IPS-18c (cell line): ENCODE measurements at regions not wholly inside any gene's neighbourhood (a gene's known extent, or its start where the extent isn't known, plus 50 kb on each side); places are given as distances from the start of the nearest gene placed in this dataset.
"Not testable (repeated sequence)": the region's sequence is repeated elsewhere in the genome, so short reads cannot be mapped to it uniquely, and the experiment has no call there.

Experiments used
- H3K4me3 ChIP-seq: 2 replicates; pipeline ENCODE4 v1.7.0; 2013; ENCODE audit warnings: low read depth, mild to moderate bottlenecking, low read length, moderate library complexity; ENCODE audit not compliant: insufficient read depth
- H3K9me3 ChIP-seq: one replicate; pipeline ENCODE4 v1.6.1; 2013; ENCODE audit warnings: mild to moderate bottlenecking, low read length, moderate library complexity; ENCODE audit not compliant: control insufficient read depth, insufficient read depth

GRCh38 chr17:64742326-64742725 is 80.2 kb upstream of the SMURF2 start:
- Histone ChIP-seq H3K4me3 (no peak overlapping the region), H3K9me3 (peaks cover 2% of the 10 kb centered on the region)

GRCh38 chr17:64741916-64742315 is 79.8 kb upstream of the SMURF2 start:
- not testable (repeated sequence) for H3K4me3 ChIP-seq, H3K9me3 ChIP-seq

GRCh38 chr17:64741038-64741641 is 79.0 kb upstream of the SMURF2 start:
- peaks cover 2% of the 10 kb centered on the region for H3K9me3 ChIP-seq
- H3K4me3 ChIP-seq: no peak overlapping the region

DNA sequence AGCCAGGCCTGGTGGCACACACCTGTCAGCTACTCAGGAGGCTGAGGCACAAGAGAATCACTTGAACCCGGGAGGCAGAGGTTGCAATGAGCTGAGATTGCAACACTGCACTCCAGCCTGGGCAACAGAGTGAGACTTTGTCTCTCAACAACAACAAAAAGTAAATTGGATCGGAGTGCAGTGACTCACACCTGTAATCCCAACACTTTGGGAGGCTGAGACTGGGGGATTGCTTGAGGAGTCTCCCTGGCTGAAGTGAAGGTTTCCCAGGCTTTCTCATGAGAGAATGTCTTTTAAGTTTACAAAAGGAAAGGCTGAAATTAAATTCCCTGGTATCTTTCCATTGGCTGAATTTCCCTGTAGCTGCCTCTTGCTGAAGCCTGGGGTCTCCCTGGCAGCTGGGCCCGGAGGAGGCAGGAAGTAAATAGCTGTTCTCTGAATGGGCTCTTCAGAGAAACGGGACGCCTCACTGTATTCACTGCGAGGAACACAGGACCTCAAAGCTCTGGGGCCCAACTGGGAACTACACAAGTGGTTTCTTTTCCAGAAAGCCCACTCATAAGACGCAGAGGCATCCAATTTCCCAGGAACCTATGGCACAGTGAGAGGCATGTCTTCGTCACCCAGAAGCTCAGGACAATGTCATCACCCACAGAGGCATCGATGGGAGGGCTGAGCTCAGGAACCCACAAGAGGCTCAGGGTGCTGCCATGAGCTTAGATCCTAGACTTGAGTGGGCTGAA is 77.4 kb upstream of the SMURF2 start:
- Histone ChIP-seq H3K9me3 (peaks cover 2% of the 10 kb centered on the region), H3K4me3 (no peak overlapping the region)

DNA sequence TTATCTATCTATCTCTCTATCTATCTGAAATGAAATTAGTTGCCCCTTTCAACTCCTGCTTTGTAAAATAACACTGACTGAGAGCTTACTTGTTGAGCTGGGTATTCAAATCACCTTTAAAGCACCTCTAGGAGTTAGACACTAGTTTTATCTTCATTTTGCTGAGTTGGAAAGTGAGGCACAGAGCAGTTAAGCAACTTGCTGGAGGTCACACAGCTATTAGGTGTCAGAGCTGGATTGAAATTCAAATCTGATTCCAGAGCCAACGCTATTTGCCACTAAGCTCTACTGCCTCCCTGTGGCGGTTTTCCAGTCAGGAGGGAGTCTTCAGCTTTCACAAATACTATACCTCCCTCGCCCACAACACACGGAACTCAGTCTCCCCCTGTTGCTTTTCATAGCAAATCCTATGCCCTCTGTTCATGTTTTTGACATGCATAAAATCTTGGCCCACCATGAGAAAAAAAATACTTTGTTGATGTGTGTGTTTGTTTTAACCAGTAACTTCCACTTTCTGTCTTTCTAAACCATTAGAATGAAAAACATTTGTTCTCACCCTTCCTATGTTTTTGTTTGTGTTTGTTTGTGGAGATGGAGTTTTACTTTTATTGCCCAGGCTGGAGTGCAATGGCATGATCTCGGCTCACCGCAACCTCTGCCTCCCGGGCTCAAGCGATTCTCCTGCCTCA is 74.8 kb upstream of the SMURF2 start:
- H3K9me3 ChIP-seq: peaks cover 2% of the 10 kb centered on the region
- H3K4me3 ChIP-seq: no peak overlapping the region

GRCh38 chr17:64732336-64733006 is 70.4 kb upstream of the SMURF2 start:
- Histone ChIP-seq H3K4me3 (no peak overlapping the region), H3K9me3 (no peaks in the 10 kb centered on the region)

DNA sequence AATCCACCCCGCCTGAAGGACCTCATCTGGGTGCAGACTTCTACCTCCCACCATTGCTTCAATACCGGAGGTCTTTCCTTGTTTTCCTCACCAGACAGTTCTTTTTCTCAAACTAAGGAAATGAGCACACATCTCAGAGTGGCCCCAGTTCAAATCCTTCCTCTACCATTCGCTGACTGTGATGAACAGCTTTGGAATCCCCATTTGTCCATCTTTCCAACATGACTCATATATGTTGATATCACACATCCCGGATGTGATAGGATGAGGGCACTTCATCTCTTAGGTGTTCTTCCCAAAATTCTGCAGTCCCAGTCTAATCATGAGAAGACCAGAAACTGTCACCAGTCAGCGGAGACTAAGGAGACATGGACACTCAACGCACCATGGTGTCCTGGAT is 67.9 kb upstream of the SMURF2 start:
- not testable (repeated sequence) for H3K4me3 ChIP-seq, H3K9me3 ChIP-seq

- H3K4me3 ChIP-seq: no peak overlapping the region
Observed at GRCh38 chr17:64729201-64729600, 67.1 kb upstream of the SMURF2 start.

GRCh38 chr17:64728041-64728695 is 66.1 kb upstream of the SMURF2 start:
- no peaks in the 10 kb centered on the region for H3K9me3 ChIP-seq

More at GRCh38 chr17:64729201-64729600, 67.1 kb upstream of the SMURF2 start:
- H3K9me3 ChIP-seq: no peaks in the 10 kb centered on the region

GRCh38 chr17:64726025-64726424 is 63.9 kb upstream of the SMURF2 start:
- H3K4me3 ChIP-seq: not testable (repeated sequence)

More at GRCh38 chr17:64728041-64728695, 66.1 kb upstream of the SMURF2 start:
- no peak overlapping the region for H3K4me3 ChIP-seq

GRCh38 chr17:64724246-64724645 is 62.1 kb upstream of the SMURF2 start:
- H3K9me3 ChIP-seq, H3K4me3 ChIP-seq: not testable (repeated sequence)

More at GRCh38 chr17:64726025-64726424, 63.9 kb upstream of the SMURF2 start:
- not testable (repeated sequence) for H3K9me3 ChIP-seq

DNA sequence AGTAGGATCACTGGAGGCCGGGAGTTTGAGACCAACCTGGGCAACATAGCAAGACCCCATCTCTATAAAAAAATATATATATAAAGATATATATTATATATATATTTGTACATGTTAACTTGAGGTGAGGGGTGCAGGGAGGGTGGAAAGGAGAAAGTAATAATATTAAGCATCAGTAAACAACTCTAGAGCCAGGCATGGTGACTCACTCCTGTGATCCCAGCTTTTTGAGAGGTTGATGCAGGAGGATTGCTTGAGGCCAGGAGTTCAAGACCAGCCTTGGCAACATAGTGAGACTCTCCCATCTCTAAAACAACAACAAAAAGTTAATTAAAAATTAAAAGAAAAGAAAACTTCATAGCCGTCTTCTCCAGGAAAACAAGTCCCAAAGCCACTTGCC is 61.7 kb upstream of the SMURF2 start:
- Histone ChIP-seq H3K4me3 (no peak overlapping the region), H3K9me3 (no peaks in the 10 kb centered on the region)

GRCh38 chr17:64721556-64721955 is 59.4 kb upstream of the SMURF2 start:
- H3K4me3 ChIP-seq, H3K9me3 ChIP-seq: not testable (repeated sequence)

DNA sequence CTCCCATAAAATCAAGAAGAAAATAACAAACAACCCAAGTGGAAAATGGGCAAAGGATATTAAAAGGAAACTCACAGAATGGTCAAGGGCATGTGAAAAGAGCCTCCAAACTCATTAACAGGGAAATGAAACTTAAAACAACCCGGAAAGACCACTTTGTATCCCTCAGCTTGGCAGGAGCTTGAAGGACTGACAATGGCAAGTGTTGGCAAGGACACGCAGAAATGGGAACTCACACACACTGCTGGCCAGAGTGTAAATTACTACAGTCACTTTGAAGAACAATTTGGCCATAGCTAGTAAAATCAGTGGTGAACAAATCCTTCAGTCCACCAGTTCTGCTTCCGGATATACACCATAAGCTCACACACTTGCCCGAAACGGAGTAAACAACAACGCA is 58.1 kb upstream of the SMURF2 start:
- not testable (repeated sequence) for H3K4me3 ChIP-seq, H3K9me3 ChIP-seq

- H3K4me3 ChIP-seq, H3K9me3 ChIP-seq: not testable (repeated sequence)
Observed at GRCh38 chr17:64719517-64719916, 57.4 kb upstream of the SMURF2 start.

- not testable (repeated sequence) for H3K4me3 ChIP-seq, H3K9me3 ChIP-seq
Observed at GRCh38 chr17:64718816-64719215, 56.7 kb upstream of the SMURF2 start.

DNA sequence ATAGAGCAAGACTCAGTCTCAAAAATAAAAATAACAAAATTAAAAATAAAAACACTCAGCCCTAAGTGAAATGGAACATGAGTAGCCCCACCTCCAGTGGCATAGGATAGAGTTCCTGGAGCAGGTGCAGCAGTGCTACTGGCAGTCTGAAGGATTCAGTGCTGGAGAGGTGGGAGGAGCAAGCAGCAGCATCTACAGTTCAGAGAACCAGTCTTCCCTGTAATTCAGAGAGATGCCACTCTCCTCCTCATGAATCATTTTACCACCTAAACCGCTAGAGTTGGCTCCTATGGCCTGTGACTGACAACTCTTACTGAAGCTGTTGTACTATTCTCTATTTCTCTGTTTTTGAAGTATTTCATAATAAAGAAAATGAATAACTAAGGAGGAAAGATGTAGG is 56.0 kb upstream of the SMURF2 start:
- Histone ChIP-seq H3K9me3 (peaks cover 2% of the 10 kb centered on the region), H3K4me3 (no peak overlapping the region)
